ENCODE measurements at regions not wholly inside any gene's neighbourhood (a gene's known extent, or its start where the extent isn't known, plus 50 kb on each side); places are given as distances from the start of the nearest gene placed in this dataset.
"Not testable (repeated sequence)": the region's sequence is repeated elsewhere in the genome, so short reads cannot be mapped to it uniquely, and the experiment has no call there.

GRCh38 chr9:64774004-64774812, 510.8 kb downstream of the FOXD4L5 start:
- TF ChIP-seq CTCF (IDR thresholded peaks at IDR 0.05; ENCODE audit: borderline replicate concordance, extremely low read depth, low read length, poor library complexity, severe bottlenecking); EZH2 (IDR thresholded peaks at IDR 0.05; ENCODE audit: borderline replicate concordance, low read depth, low read length, severe bottlenecking): not testable (repeated sequence)

All from DND-41 (cell line).